Vagina (tissue), 2 donors: ENCODE measurements at regions not wholly inside any gene's neighbourhood (a gene's known extent, or its start where the extent isn't known, plus 50 kb on each side); places are given as distances from the start of the nearest gene placed in this dataset.
"Not testable (repeated sequence)": the region's sequence is repeated elsewhere in the genome, so short reads cannot be mapped to it uniquely, and the experiment has no call there.

ENCODE experiments used
- POLR2A ChIP-seq, 2 donors: fragments of 450-650 bp; IDR thresholded peaks; one replicate each; pipeline ENCODE4 v1.6.1; 2017; ENCODE audit warnings: antibody characterized with exemption in 2 of 2, mild to moderate bottlenecking in 2 of 2, moderate library complexity in 2 of 2
- TF ChIP-seq, protein P1 (sequence below), 3 experiments: fragments of 450-650 bp in 2 of 3; fragments of 200-600 bp in 1 of 3; sonication (generic) in 1 of 3; IDR thresholded peaks; one replicate each; pipeline ENCODE4 v1.5.1; 2017 to 2019; ENCODE audit warnings: antibody characterized with exemption in 3 of 3, mild to moderate bottlenecking in 2 of 3, moderate library complexity in 2 of 3

- not testable (repeated sequence) for TF ChIP-seq POLR2A (IDR thresholded peaks at IDR 0.05)
- TF ChIP-seq, protein P1, sequence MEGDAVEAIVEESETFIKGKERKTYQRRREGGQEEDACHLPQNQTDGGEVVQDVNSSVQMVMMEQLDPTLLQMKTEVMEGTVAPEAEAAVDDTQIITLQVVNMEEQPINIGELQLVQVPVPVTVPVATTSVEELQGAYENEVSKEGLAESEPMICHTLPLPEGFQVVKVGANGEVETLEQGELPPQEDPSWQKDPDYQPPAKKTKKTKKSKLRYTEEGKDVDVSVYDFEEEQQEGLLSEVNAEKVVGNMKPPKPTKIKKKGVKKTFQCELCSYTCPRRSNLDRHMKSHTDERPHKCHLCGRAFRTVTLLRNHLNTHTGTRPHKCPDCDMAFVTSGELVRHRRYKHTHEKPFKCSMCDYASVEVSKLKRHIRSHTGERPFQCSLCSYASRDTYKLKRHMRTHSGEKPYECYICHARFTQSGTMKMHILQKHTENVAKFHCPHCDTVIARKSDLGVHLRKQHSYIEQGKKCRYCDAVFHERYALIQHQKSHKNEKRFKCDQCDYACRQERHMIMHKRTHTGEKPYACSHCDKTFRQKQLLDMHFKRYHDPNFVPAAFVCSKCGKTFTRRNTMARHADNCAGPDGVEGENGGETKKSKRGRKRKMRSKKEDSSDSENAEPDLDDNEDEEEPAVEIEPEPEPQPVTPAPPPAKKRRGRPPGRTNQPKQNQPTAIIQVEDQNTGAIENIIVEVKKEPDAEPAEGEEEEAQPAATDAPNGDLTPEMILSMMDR (IDR thresholded peaks at IDR 0.05): not testable (repeated sequence)
Observed at GRCh38 chr1:99078529-99078928, 73.9 kb upstream of the PLPPR5 start.
